Thoracic aorta (tissue), 2 donors: ENCODE measurements at regions not wholly inside any gene's neighbourhood (a gene's known extent, or its start where the extent isn't known, plus 50 kb on each side); places are given as distances from the start of the nearest gene placed in this dataset.

Source experiments
- ATAC-seq: fragments of 150-250 bp; one replicate; pipeline ENCODE4 v1.8.0; 2017; ENCODE audit warnings: low read depth; ENCODE audit not compliant: insufficient number of reproducible peaks, low FRiP score
- DNase-seq: peaks from one replicate; pipeline ENCODE4 v3.0.0-alpha.2; 2020; ENCODE audit warnings: low spot score
- H3K27ac ChIP-seq, 2 donors: fragments of 200-600 bp; sonication (generic); 1 replicate in 1 of 2; 2 replicates in 1 of 2; pipeline ENCODE4 v1.5.1; 2016; ENCODE audit warnings: mild to moderate bottlenecking in 2 of 2, moderate library complexity in 2 of 2
- H3K27me3 ChIP-seq: fragments of 200-600 bp; sonication (generic); replicated peaks from 2 replicates; pipeline ENCODE4 v1.6.0; 2016; ENCODE audit warnings: mild to moderate bottlenecking; ENCODE audit not compliant: insufficient read depth
- H3K36me3 ChIP-seq: fragments of 200-600 bp; sonication (generic); one replicate; pipeline ENCODE4 v1.5.1; 2016
- H3K4me1 ChIP-seq, 2 donors: fragments of 200-600 bp; sonication (generic); 1 replicate in 1 of 2; 2 replicates in 1 of 2; pipeline versions ENCODE4 v1.5.1 to v1.6.0; 2016; ENCODE audit warnings: low read depth in 2 of 2, mild to moderate bottlenecking in 1 of 2; ENCODE audit not compliant: control insufficient read depth in 1 of 2
- H3K4me3 ChIP-seq: fragments of 200-600 bp; sonication (generic); 2 replicates; pipeline ENCODE4 v1.5.1; 2016; ENCODE audit warnings: mild to moderate bottlenecking
- H3K9me3 ChIP-seq: fragments of 200-600 bp; sonication (generic); 2 replicates; pipeline ENCODE4 v1.5.1; 2016
- TF ChIP-seq, protein P1 (sequence below): fragments of 200-600 bp; sonication (generic); IDR thresholded peaks from one replicate; pipeline ENCODE4 v1.5.1; 2019; ENCODE audit warnings: antibody characterized with exemption

GRCh38 chr5:164217464-164217863 is 712.0 kb downstream of the MAT2B start:
- H3K4me3 ChIP-seq: no peak overlapping the region
- ATAC-seq (no peak), DNase-seq (no peak)
- H3K36me3 ChIP-seq: no peaks in the 10 kb centered on the region
- no peaks in the 10 kb centered on the region for H3K27me3 ChIP-seq
- no peaks in the 10 kb centered on the region for H3K9me3 ChIP-seq
- TF ChIP-seq, protein P1, sequence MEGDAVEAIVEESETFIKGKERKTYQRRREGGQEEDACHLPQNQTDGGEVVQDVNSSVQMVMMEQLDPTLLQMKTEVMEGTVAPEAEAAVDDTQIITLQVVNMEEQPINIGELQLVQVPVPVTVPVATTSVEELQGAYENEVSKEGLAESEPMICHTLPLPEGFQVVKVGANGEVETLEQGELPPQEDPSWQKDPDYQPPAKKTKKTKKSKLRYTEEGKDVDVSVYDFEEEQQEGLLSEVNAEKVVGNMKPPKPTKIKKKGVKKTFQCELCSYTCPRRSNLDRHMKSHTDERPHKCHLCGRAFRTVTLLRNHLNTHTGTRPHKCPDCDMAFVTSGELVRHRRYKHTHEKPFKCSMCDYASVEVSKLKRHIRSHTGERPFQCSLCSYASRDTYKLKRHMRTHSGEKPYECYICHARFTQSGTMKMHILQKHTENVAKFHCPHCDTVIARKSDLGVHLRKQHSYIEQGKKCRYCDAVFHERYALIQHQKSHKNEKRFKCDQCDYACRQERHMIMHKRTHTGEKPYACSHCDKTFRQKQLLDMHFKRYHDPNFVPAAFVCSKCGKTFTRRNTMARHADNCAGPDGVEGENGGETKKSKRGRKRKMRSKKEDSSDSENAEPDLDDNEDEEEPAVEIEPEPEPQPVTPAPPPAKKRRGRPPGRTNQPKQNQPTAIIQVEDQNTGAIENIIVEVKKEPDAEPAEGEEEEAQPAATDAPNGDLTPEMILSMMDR: no peak
- no peak overlapping the region for H3K27ac ChIP-seq
- no peaks in the 10 kb centered on the region for H3K4me1 ChIP-seq

GRCh38 chr5:164220522-164220921 is 715.1 kb downstream of the MAT2B start:
- no peaks in the 10 kb centered on the region for H3K36me3 ChIP-seq
- DNase-seq (no peak), ATAC-seq (no peak)
- TF ChIP-seq, protein P1: no peak
- no peak overlapping the region for H3K4me3 ChIP-seq
- no peak overlapping the region for H3K27ac ChIP-seq
- no peaks in the 10 kb centered on the region for H3K9me3 ChIP-seq
- no peaks in the 10 kb centered on the region for H3K4me1 ChIP-seq
- no peaks in the 10 kb centered on the region for H3K27me3 ChIP-seq

- ATAC-seq (no peak), DNase-seq (no peak)
- H3K36me3 ChIP-seq: no peaks in the 10 kb centered on the region
- TF ChIP-seq, protein P1: no peak
- H3K9me3 ChIP-seq: no peaks in the 10 kb centered on the region
- H3K27me3 ChIP-seq: no peaks in the 10 kb centered on the region
- H3K4me3 ChIP-seq: no peak overlapping the region
- H3K4me1 ChIP-seq: no peaks in the 10 kb centered on the region
- H3K27ac ChIP-seq: no peak overlapping the region
Measured at GRCh38 chr5:164224236-164224635, 718.8 kb downstream of the MAT2B start.

DNA sequence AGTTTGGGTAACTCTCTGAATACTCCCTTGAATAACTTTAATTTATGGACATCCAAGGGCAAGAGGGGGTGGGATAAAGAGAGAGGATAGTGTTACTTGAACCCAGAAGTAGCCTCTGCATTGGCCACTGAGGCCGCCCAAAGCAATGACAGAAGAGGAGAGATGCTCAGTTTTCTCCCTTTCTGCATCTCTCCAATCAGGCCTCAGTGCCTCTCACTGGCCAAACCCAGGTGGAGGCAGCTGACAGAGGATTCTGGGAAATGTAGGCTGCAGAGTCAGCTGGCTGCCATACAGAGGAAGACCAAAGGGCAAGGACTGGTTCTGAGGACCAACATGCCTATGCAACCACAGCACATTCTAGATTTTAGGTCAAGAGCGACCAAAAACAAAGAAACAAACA is 719.4 kb downstream of the MAT2B start:
- H3K27ac ChIP-seq: no peak overlapping the region
- ATAC-seq: no peak
- TF ChIP-seq, protein P1: no peak

GRCh38 chr5:164230341-164230740 is 724.9 kb downstream of the MAT2B start:
- no peak for DNase-seq
- ATAC-seq: no peak
- no peaks in the 10 kb centered on the region for H3K4me1 ChIP-seq
- no peaks in the 10 kb centered on the region for H3K36me3 ChIP-seq
- TF ChIP-seq, protein P1: no peak
- H3K9me3 ChIP-seq: no peaks in the 10 kb centered on the region
- no peak overlapping the region for H3K27ac ChIP-seq
- no peaks in the 10 kb centered on the region for H3K27me3 ChIP-seq
- H3K4me3 ChIP-seq: no peak overlapping the region

More for the DNA sequence above, 719.4 kb downstream of the MAT2B start:
- Histone ChIP-seq H3K4me3 (no peak overlapping the region), H3K9me3 (no peaks in the 10 kb centered on the region), H3K4me1 (no peaks in the 10 kb centered on the region), H3K27me3 (no peaks in the 10 kb centered on the region), H3K36me3 (no peaks in the 10 kb centered on the region)
- no peak for DNase-seq
